Memory B cell (primary cell): ENCODE measurements at regions not wholly inside any gene's neighbourhood (a gene's known extent, or its start where the extent isn't known, plus 50 kb on each side); places are given as distances from the start of the nearest gene placed in this dataset.
"Not testable (repeated sequence)": the region's sequence is repeated elsewhere in the genome, so short reads cannot be mapped to it uniquely, and the experiment has no call there.

Experiments used
- ATAC-seq: fragments of 150-1000 bp; cut with Tn5 transposase; 2 replicates; pipeline ENCODE4 v1.10.0; 2021; ENCODE audit warnings: low read depth, mild to moderate bottlenecking, moderate library complexity
- DNase-seq, 2 donors: peaks; one replicate each; pipeline ENCODE4 v3.0.0; 2022; ENCODE audit warnings: low spot score in 2 of 2
- H3K27ac Mint-ChIP-seq: one replicate; pipeline ENCODE4 v1.8.0; 2022; ENCODE audit warnings: mild to moderate bottlenecking, moderate library complexity, mixed read lengths
- H3K27me3 Mint-ChIP-seq: one replicate; pipeline ENCODE4 v1.8.0; 2022; ENCODE audit warnings: mixed read lengths
- H3K36me3 Mint-ChIP-seq: one replicate; pipeline ENCODE4 v1.8.0; 2022; ENCODE audit warnings: mild to moderate bottlenecking, mixed read lengths
- H3K4me1 Mint-ChIP-seq: one replicate; pipeline ENCODE4 v1.8.0; 2022; ENCODE audit warnings: mixed read lengths
- H3K4me3 Mint-ChIP-seq: one replicate; pipeline ENCODE4 v1.8.0; 2022; ENCODE audit warnings: mild to moderate bottlenecking, moderate library complexity, mixed read lengths
- H3K9me3 Mint-ChIP-seq: one replicate; pipeline ENCODE4 v1.8.0; 2022; ENCODE audit warnings: mixed read lengths

DNA sequence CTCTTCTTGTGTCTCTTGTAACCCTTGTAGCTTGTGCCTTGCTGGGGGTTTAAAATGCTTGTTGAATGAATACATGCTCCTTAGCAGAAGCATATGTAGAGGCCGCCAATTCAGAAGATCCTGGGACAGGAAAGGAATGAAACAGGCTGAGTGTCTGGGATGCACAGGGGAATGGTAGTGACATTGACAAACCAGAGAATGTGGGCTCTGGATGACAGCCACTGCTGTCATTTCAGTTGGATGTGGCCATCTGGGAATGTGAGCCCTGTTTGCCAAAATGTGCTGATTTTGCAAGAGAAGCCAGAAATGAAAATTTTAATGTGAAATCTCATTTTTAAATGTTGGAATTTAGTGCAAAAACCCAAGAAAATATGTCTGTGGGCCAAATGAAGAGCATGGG is 136.8 kb downstream of the DACT1 start:
- no peak for ATAC-seq
- peaks cover 2% of the 10 kb centered on the region for H3K9me3 Mint-ChIP-seq
- H3K36me3 Mint-ChIP-seq: no peaks in the 10 kb centered on the region
- H3K4me3 Mint-ChIP-seq: no peak overlapping the region
- H3K27me3 Mint-ChIP-seq: peaks cover 9% of the 10 kb centered on the region
- DNase-seq: no peak
- H3K27ac Mint-ChIP-seq: no peak overlapping the region
- H3K4me1 Mint-ChIP-seq: no peaks in the 10 kb centered on the region

GRCh38 chr14:58775130-58775529 is 137.4 kb downstream of the DACT1 start:
- not testable (repeated sequence) for ATAC-seq, H3K4me3 Mint-ChIP-seq, H3K4me1 Mint-ChIP-seq

DNA sequence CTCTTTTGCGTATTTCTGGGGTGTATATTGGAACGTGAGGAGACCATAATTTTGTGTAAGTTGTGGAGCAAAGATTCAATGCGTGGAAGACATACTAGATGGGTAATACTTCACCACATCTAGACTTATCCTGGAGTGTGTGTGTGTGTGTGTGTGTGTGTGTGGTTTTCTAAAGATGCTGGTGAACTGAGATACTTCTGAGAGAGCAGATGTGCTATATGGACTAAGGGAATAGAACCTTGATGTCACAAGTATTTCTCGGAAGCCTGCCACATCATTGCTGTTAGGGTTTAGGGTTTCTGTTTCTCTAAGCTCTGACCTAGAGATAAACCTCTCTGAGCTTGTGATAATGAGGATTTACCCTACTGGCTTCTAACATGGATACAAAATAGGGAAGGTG is 138.8 kb downstream of the DACT1 start:
- Mint-ChIP-seq H3K4me1 (no peaks in the 10 kb centered on the region), H3K36me3 (no peaks in the 10 kb centered on the region), H3K9me3 (peaks cover 2% of the 10 kb centered on the region), H3K27ac (no peak overlapping the region), H3K27me3 (peaks cover 9% of the 10 kb centered on the region), H3K4me3 (no peak overlapping the region)
- DNase-seq: no peak
- ATAC-seq: no peak

More at GRCh38 chr14:58775130-58775529, 137.4 kb downstream of the DACT1 start:
- H3K27me3 Mint-ChIP-seq, H3K9me3 Mint-ChIP-seq, H3K27ac Mint-ChIP-seq, H3K36me3 Mint-ChIP-seq, DNase-seq: not testable (repeated sequence)

DNA sequence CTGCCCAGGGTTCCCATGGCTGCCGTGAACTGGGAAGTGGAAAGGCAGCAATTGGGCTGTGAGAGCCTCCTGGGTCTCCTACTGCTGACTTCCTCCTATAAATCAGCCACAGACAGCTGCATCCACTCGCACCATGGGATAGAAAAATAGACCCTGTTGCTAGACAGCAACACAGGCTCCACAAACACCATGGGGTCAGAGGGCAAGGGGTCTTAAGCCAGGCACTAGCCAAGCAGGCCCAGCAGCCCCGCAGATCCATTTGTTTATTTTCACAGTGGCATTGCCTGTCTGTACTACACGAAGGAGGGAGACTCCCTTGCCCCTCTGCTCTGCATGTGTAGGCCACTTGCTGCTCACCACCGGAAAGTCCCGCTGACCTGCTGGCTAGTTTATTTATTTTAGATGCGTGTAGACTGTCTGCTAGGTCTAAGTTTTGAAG is 139.8 kb downstream of the DACT1 start:
- H3K36me3 Mint-ChIP-seq: no peaks in the 10 kb centered on the region
- no peak overlapping the region for H3K27ac Mint-ChIP-seq
- no peak overlapping the region for H3K4me3 Mint-ChIP-seq
- ATAC-seq: no peak
- peaks cover 9% of the 10 kb centered on the region for H3K27me3 Mint-ChIP-seq
- no peak for DNase-seq
- peaks cover 2% of the 10 kb centered on the region for H3K9me3 Mint-ChIP-seq
- no peaks in the 10 kb centered on the region for H3K4me1 Mint-ChIP-seq

DNA sequence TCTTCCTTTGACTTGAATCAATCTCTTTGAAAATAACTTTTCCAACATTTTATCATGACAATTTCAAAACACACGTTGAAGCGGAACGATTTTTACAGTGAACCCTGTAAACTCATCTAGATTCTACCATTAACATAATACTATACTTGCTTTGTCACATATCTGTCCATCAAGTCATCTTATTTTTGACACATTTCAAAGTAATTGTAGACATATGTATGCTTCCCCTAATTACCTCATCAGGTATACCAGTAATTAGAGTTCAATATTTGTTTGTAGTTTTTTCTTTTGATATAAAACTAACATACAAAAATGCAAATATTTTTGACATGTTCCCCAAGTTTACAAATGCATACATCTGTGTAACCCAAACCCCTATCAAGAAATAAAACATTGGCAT is 140.4 kb downstream of the DACT1 start:
- peaks cover 2% of the 10 kb centered on the region for H3K9me3 Mint-ChIP-seq
- DNase-seq (no peak), ATAC-seq (no peak)
- peaks cover 9% of the 10 kb centered on the region for H3K27me3 Mint-ChIP-seq
- H3K27ac Mint-ChIP-seq: no peak overlapping the region
- H3K36me3 Mint-ChIP-seq: no peaks in the 10 kb centered on the region
- H3K4me3 Mint-ChIP-seq: no peak overlapping the region
- no peaks in the 10 kb centered on the region for H3K4me1 Mint-ChIP-seq

DNA sequence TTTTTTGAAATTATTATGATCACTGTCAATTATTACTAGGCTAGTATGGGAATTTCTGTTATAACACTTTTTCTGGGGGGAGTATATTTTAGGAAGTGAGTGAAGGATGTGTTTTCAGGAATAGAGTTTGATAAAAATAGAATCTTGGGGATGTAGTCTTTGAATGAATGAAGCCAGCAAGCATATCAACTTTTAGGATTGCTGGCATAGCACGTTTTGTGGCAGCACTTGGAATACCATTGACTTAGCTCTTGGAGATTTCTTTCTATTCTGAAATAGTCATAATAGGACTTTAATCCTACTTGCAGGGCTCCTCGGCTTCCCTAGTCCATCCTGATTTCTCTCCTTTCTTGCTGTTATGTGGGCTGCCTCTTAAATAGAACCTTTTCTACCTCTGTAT is 141.6 kb downstream of the DACT1 start:
- no peak overlapping the region for H3K27ac Mint-ChIP-seq
- H3K36me3 Mint-ChIP-seq: no peaks in the 10 kb centered on the region
- H3K4me1 Mint-ChIP-seq: no peaks in the 10 kb centered on the region
- DNase-seq (no peak), ATAC-seq (no peak)
- H3K27me3 Mint-ChIP-seq: peaks cover 4% of the 10 kb centered on the region
- no peak overlapping the region for H3K4me3 Mint-ChIP-seq
- H3K9me3 Mint-ChIP-seq: peaks cover 2% of the 10 kb centered on the region

DNA sequence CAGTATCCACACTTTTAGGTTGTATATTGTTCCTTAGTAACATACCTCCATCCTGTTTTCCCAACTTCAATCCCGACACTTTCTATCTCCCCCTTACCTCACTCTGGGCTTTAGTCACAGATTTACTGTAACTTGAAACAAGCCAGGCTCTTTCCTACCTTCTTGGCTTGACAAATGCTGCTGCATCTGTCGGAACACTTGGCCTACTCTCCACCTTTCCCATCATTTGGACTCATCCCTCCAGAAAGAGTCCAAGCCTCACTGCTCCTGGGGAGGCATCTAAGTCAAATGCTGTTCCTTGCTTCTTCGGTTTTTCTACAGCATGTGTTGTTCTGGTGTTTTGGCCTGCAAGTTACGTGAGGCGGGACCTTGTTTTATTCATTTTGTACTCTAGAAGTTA is 142.4 kb downstream of the DACT1 start:
- DNase-seq (no peak), ATAC-seq (no peak)
- peaks cover 4% of the 10 kb centered on the region for H3K27me3 Mint-ChIP-seq

GRCh38 chr14:58780605-58781004 is 142.8 kb downstream of the DACT1 start:
- Mint-ChIP-seq H3K27me3 (peaks cover 4% of the 10 kb centered on the region), H3K4me1 (no peaks in the 10 kb centered on the region), H3K9me3 (no peaks in the 10 kb centered on the region), H3K4me3 (no peak overlapping the region), H3K27ac (no peak overlapping the region), H3K36me3 (no peaks in the 10 kb centered on the region)
- DNase-seq (no peak), ATAC-seq (no peak)

More for the DNA sequence above, 142.4 kb downstream of the DACT1 start:
- Mint-ChIP-seq H3K36me3 (no peaks in the 10 kb centered on the region), H3K27ac (no peak overlapping the region), H3K4me1 (no peaks in the 10 kb centered on the region), H3K4me3 (no peak overlapping the region), H3K9me3 (no peaks in the 10 kb centered on the region)

DNA sequence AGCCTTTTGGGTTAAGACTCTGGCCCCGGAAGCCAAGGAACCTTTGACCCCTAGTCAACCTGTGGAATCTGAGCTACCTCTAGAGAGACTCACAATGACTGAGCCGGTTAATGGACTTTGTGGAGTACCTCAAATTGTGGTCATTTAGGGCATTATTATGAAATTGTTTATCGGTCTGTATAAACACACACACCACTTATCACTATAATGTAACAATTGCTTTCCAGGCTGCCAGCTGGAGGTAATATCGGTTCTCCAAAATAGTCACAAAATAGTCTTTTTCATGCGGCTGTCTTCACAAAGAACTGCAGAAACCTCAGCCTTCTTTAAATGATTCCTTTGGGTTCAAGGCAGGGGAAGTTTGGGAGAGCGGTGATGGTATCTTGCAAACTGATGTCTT is 144.2 kb downstream of the DACT1 start:
- no peaks in the 10 kb centered on the region for H3K4me1 Mint-ChIP-seq
- H3K9me3 Mint-ChIP-seq: no peaks in the 10 kb centered on the region
- H3K36me3 Mint-ChIP-seq: no peaks in the 10 kb centered on the region
- DNase-seq (no peak), ATAC-seq (no peak)
- H3K27ac Mint-ChIP-seq: no peak overlapping the region
- no peaks in the 10 kb centered on the region for H3K27me3 Mint-ChIP-seq
- H3K4me3 Mint-ChIP-seq: no peak overlapping the region

- H3K36me3 Mint-ChIP-seq: no peaks in the 10 kb centered on the region
- DNase-seq: no peak
These were observed 146.2 kb downstream of the DACT1 start for GRCh38 chr14:58783792-58784511.

GRCh38 chr14:58784931-58785330 is 147.2 kb downstream of the DACT1 start:
- Mint-ChIP-seq H3K9me3 (peaks cover 2% of the 10 kb centered on the region), H3K27ac (no peak overlapping the region), H3K27me3 (peaks cover 2% of the 10 kb centered on the region), H3K4me3 (no peak overlapping the region), H3K4me1 (no peaks in the 10 kb centered on the region), H3K36me3 (no peaks in the 10 kb centered on the region)
- ATAC-seq (no peak), DNase-seq (no peak)

More at GRCh38 chr14:58783792-58784511, 146.2 kb downstream of the DACT1 start:
- H3K4me3 Mint-ChIP-seq: no peak overlapping the region
- no peak overlapping the region for H3K27ac Mint-ChIP-seq
- peaks cover 2% of the 10 kb centered on the region for H3K27me3 Mint-ChIP-seq
- H3K9me3 Mint-ChIP-seq: peaks cover 2% of the 10 kb centered on the region
- ATAC-seq: no peak
- no peaks in the 10 kb centered on the region for H3K4me1 Mint-ChIP-seq

GRCh38 chr14:58785701-58786100 is 147.9 kb downstream of the DACT1 start:
- Mint-ChIP-seq H3K4me1 (no peaks in the 10 kb centered on the region), H3K4me3 (no peak overlapping the region), H3K36me3 (no peaks in the 10 kb centered on the region), H3K27ac (no peak overlapping the region), H3K9me3 (peaks cover 2% of the 10 kb centered on the region), H3K27me3 (peaks cover 2% of the 10 kb centered on the region)
- DNase-seq: no peak
- ATAC-seq: no peak

DNA sequence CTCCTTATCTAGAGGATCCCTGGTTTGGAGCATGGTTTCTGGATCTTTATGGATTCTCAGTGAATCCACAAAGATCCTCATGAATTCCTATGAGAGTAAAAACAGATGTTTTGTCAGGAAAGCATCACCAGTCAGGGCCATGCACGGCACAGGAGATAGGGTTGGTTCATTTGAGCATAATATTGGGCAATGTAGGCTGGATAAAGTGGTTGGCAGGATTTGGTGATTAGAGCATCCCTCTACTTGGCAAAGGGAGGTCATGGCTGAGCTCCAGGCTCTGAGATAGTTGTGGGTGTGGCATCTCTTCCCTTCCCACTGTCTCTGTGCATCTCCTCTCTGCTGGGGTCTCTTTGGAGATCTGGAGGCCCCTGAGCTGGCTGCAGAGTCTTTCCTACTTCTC is 149.8 kb downstream of the DACT1 start:
- Mint-ChIP-seq H3K9me3 (peaks cover 2% of the 10 kb centered on the region), H3K27ac (no peak overlapping the region)
- DNase-seq: no peak

DNA sequence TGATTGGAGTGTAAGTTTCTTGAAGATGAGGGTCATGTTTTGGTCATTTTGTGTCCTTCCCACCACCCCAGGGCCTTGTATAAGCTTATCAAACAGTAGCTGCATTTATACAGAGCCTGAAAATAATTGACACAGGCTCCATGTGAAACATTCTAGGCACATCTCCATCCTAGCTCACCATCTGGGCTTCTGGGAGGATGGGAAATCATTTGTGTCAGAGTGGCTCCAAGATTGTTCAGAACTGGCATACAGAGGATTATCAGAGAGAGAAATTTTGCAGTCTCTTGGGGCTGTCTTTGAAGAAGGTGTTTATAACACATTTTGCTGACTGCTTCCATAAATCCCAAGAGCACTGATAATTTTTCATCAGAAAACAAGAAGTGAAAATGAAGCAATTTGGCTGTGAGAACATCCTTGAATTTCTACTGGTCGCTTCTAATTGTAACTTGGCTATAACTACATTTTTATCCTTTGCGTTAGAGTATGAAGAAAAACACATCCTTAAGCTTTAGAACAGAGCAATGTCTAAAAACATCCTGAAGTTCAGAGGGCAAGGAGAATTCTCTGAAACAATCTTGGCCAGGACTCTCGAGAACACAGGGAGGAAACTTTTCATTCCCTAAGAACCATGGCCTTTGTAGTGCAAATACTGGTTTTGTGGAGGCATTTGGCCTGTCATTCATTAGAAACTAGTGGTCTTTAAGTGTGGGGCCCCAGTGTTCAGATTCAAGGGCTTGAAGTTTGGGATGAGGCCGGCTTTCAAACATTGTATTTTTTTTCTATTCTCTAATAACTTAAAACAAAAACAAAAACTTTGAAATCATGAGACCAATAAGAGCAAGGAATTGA is 151.1 kb downstream of the DACT1 start:
- Mint-ChIP-seq H3K27me3 (peaks cover 7% of the 10 kb centered on the region), H3K4me3 (no peak overlapping the region), H3K9me3 (peaks cover 2% of the 10 kb centered on the region), H3K4me1 (no peaks in the 10 kb centered on the region), H3K36me3 (no peaks in the 10 kb centered on the region), H3K27ac (no peak overlapping the region)
- no peak for DNase-seq
- no peak for ATAC-seq

More for the DNA sequence above, 149.8 kb downstream of the DACT1 start:
- H3K4me1 Mint-ChIP-seq: no peaks in the 10 kb centered on the region
- no peaks in the 10 kb centered on the region for H3K36me3 Mint-ChIP-seq
- no peak for ATAC-seq
- H3K4me3 Mint-ChIP-seq: no peak overlapping the region
- H3K27me3 Mint-ChIP-seq: peaks cover 4% of the 10 kb centered on the region
